NCI-H1092 treated with DMSO at 0.1 percent for 48 hours (cell line): ENCODE measurements at regions not wholly inside any gene's neighbourhood (a gene's known extent, or its start where the extent isn't known, plus 50 kb on each side); places are given as distances from the start of the nearest gene placed in this dataset.
"Not testable (repeated sequence)": the region's sequence is repeated elsewhere in the genome, so short reads cannot be mapped to it uniquely, and the experiment has no call there.

Source experiments
- DNase-seq: peaks from one replicate; lab custom pipeline; 2025; lab: John Stamatoyannopoulos, UW

- no peak for DNase-seq
Measured at GRCh38 chr22:27097506-27097905, 440.1 kb downstream of the MIAT start.

- DNase-seq: no peak
Measured at GRCh38 chr22:27097933-27098332, 440.5 kb downstream of the MIAT start.

GRCh38 chr22:27099946-27100722 is 442.7 kb downstream of the MIAT start:
- DNase-seq: no peak

- DNase-seq: peak; percentile 27
Measured at GRCh38 chr22:27100789-27101188, 443.4 kb downstream of the MIAT start.

- DNase-seq: no peak
Measured at GRCh38 chr22:27101288-27101687, 443.9 kb downstream of the MIAT start.

GRCh38 chr22:27104449-27104848 is 447.1 kb downstream of the MIAT start:
- DNase-seq: no peak

GRCh38 chr22:27105142-27106025 is 448.0 kb downstream of the MIAT start:
- no peak for DNase-seq

- no peak for DNase-seq
Measured at GRCh38 chr22:27106985-27107384, 449.6 kb downstream of the MIAT start.

- DNase-seq: no peak
Measured at GRCh38 chr22:27107386-27107785, 450.0 kb downstream of the MIAT start.

GRCh38 chr22:27107824-27108223 is 450.4 kb downstream of the MIAT start:
- peak; percentile 38 for DNase-seq

- peak; percentile 68 for DNase-seq
Measured at GRCh38 chr22:27108425-27109114, 451.2 kb downstream of the MIAT start.

- DNase-seq: not testable (repeated sequence)
Measured at GRCh38 chr22:27109406-27109805, 452.0 kb downstream of the MIAT start.

- DNase-seq: no peak
Measured at GRCh38 chr22:27110665-27111451, 453.5 kb downstream of the MIAT start.

- peak; percentile 16 for DNase-seq
Measured at GRCh38 chr22:27111796-27112672, 454.6 kb downstream of the MIAT start.

GRCh38 chr22:27113211-27113635 is 455.8 kb downstream of the MIAT start:
- DNase-seq: no peak

GRCh38 chr22:27113641-27114040 is 456.3 kb downstream of the MIAT start:
- DNase-seq: no peak

- DNase-seq: no peak
Measured at GRCh38 chr22:27114186-27114585, 456.8 kb downstream of the MIAT start.

GRCh38 chr22:27115410-27115809 is 458.0 kb downstream of the MIAT start:
- DNase-seq: no peak

GRCh38 chr22:27115816-27116256 is 458.4 kb downstream of the MIAT start:
- no peak for DNase-seq

GRCh38 chr22:27116312-27117086 is 459.1 kb downstream of the MIAT start:
- DNase-seq: peak; percentile 23
